ENCODE measurements at regions not wholly inside any gene's neighbourhood (a gene's known extent, or its start where the extent isn't known, plus 50 kb on each side); places are given as distances from the start of the nearest gene placed in this dataset.

- DNase-seq (ENCODE audit: low read depth): no peak
These were observed 163.3 kb upstream of the NABP1 start for GRCh38 chr2:191514613-191515012.

DNA sequence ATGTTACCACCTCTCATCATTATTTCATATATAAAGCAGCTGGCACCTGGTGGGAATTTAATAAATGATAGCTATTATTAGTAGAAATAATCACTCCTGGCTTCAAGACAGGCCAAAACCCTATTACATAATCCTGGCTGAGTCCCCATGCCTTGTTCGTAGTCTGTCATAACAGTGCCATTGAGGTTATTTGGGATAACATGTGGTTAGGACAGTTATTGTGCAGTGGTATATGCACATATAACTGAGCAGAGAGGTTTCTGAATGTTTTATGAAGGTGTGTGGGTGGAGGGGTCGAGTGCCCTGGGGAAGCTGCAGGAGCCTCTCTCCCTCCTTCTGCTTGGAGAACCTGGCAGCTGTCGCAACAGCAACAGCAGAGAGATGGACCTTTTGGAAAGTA, 162.4 kb upstream of the NABP1 start:
- DNase-seq (ENCODE audit: low read depth): no peak

DNA sequence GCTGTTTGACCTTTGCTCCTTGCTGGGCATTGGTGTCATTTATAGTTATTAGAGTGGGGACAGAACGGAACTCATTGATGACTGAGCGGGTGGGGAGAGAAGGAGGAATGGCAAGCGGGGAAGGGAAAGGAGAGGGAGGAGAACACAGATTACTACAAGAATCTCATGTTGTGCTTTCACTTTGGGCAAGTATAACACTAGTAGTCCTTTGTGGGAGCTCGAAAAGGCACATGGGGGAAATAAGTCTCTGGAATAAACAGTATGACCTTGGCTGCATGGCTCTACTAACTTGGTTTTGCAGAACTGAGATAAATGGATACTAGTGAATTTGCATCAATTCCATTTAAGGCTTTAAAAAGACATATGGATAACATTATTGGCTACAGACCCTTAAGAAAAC, 161.7 kb upstream of the NABP1 start:
- no peak for DNase-seq (ENCODE audit: low read depth)

- DNase-seq (ENCODE audit: low read depth): no peak
These were observed 156.2 kb upstream of the NABP1 start for GRCh38 chr2:191521608-191522208.

- DNase-seq (ENCODE audit: low read depth): no peak
These were observed 155.3 kb upstream of the NABP1 start for GRCh38 chr2:191522478-191523120.

GRCh38 chr2:191526091-191526490, 151.8 kb upstream of the NABP1 start:
- no peak for DNase-seq (ENCODE audit: low read depth)

DNA sequence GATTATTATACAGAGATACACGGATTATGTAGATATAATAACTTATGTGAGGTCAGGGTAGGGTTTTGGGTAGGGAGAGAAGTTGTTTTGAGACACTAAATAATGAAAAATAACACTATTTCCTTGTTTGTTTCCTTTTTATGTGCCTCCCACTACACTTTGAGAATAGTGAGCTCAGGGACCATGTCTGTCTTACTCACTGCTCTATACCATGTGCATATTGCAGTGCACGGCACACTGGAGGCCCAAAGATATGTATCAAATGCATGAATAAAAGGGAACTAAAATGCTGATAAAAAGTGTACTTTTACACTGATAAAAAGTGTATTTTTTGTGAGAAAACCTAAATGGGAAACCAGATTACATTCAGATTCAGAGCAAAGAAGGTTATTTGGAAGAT, 151.4 kb upstream of the NABP1 start:
- no peak for DNase-seq (ENCODE audit: low read depth)

DNA sequence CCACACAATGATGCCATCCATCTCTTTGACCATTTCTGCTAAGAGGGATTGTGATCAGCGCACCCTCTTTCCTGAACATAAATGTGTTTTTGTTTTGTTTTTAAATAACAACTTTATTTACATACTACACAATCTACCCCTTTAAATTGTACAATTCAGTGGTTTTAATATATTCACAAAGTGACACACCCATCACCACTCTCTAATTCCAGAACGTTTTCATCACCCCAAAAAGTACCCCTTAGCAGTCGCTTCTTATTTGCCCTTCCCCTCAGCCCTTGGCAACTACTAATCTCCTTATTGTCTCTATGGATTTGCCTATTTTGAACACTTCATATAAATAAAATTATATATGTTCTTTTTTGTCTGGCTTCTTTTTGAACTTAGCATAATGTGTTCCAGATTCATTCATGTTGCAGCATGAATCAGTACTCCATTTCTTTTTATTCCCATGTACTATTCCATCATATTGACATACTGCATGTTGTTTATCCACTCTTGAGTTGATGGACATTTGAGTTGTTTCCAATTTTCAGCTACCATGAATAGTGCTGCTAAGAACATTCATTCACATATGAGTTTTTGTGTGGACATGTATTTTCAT, 150.9 kb upstream of the NABP1 start:
- no peak for DNase-seq (ENCODE audit: low read depth)

DNA sequence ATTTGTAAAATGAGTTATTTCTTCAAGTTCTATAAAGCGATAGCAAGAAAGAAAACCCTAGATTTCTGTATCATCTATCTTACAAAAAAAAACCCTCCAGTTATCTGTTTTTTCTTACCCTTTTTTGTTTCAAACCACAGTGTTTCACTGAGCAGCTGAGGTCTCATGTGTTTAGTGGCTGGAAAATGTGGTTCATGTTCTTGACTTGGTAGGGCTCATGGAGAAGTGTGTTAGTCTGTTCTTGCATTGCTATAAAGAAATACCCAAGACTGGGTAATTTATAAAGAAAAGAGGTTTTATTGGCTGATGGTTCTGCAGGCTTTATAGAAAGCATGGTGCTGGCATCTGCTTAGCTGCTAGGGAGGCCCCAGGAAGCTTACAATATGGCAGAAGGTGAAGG, 147.3 kb upstream of the NABP1 start:
- DNase-seq (ENCODE audit: low read depth): no peak

- no peak for DNase-seq (ENCODE audit: low read depth)
These were observed 144.2 kb upstream of the NABP1 start for GRCh38 chr2:191533693-191534180.

GRCh38 chr2:191537921-191538320, 140.0 kb upstream of the NABP1 start:
- DNase-seq (ENCODE audit: low read depth): no peak

DNA sequence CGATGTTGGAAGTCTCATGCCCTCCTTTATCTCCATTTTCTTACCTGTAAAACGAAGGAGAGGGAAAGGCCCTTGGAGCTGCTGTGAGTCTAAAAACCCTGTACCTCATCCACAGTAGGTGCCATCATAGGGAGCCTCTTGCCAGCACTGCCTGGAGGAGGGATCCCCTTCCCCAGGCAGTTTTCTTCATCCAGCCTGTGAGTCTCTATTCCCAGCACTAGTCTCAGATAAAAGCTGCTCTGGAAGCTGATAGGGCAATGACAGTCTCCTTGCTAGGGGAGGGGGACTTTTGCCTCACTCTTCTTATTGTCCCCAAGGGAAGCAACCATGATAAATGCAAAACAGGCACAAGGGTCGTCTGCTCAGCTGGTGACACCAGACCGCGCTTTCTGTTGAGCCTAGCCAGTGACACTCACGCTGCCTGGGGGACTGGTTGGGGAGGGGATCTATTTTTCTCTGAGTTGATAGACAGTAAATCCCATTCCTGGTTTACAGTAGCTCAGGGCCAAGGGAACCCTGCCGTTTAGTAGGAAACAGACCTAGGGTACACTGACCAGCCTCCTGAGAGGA, 139.5 kb upstream of the NABP1 start:
- DNase-seq (ENCODE audit: low read depth): no peak

- peak; percentile 11 for DNase-seq (ENCODE audit: low read depth)
These were observed 138.9 kb upstream of the NABP1 start for GRCh38 chr2:191539068-191539467.

- DNase-seq (ENCODE audit: low read depth): no peak
These were observed 137.3 kb upstream of the NABP1 start for GRCh38 chr2:191540681-191541080.

- no peak for DNase-seq (ENCODE audit: low read depth)
These were observed 134.2 kb upstream of the NABP1 start for GRCh38 chr2:191543708-191544107.

- no peak for DNase-seq (ENCODE audit: low read depth)
These were observed 133.4 kb upstream of the NABP1 start for GRCh38 chr2:191544461-191545062.

GRCh38 chr2:191545361-191545760, 132.6 kb upstream of the NABP1 start:
- DNase-seq (ENCODE audit: low read depth): no peak

- DNase-seq (ENCODE audit: low read depth): no peak
These were observed 125.9 kb upstream of the NABP1 start for GRCh38 chr2:191552066-191552465.

GRCh38 chr2:191554240-191554639, 123.7 kb upstream of the NABP1 start:
- DNase-seq (ENCODE audit: low read depth): no peak

DNA sequence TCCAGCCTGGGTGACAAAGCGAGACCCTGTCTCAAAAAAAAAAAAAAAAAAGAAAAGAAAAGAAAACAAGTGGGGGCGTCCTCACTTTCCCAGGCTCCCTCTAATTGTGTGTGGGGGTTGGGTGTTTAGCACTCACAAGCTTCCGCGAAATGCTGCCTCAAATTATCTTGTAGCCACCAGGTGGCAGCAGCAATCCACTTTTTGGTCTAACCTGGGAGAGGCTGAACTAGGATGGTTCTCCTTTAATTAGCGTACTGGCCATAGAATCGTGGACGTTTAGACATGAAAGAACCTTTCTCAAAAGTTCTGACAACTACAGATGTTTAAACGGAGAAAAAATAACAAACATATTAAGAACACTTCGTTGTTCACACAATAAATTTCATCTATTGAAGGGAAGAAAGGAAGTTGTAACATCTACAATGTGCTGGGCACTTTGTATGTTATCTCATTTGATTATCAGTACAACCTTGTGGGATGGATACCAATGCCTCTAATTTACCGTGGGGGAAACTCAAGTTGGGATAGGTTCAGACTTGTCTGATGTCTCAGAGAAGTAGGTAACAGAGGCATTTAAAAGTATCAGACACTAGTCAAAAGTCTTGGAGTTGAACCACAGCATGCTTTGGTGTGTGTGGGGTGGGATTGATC, 122.7 kb upstream of the NABP1 start:
- DNase-seq (ENCODE audit: low read depth): peak; percentile 74

DNA sequence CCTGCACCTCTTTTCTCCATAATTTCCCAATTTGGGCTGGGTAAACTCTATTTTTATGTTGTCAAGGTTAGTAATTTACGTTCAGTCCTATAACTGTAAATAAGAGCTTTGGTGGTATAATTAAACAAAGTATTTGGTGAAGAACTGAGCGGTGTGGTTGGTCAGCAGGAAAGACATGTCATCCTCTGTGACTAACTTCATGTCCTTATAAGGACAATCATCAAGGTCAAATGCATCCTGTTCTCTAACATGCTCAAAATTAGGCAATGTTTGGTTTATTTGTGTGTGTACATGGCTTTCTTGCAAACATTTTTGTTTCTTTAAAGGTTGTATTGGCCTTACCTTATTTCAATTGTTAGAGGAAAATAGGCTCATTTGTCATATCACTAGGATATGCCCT, 121.5 kb upstream of the NABP1 start:
- no peak for DNase-seq (ENCODE audit: low read depth)

DNA sequence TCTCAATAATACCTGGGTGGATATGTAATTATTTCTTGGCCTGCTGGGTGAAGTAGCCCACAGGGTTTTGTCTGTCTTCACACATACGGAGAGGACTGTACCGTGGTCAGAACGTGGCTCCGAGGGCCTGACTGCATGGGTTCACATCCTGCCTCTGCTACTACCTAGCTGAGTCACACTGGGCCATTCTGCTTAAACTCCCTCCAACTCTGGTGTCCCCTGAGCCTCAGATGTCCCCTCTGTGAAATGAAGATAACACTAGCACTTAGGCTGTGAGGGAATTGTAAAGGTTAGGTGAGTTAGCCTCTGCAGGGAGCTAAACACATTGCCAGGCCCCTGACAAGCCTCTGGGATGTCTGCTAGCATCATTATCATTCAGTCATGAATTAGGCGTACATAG, 120.1 kb upstream of the NABP1 start:
- DNase-seq (ENCODE audit: low read depth): no peak
